Mucosa of stomach (tissue), 1 donor: ENCODE measurements at regions not wholly inside any gene's neighbourhood (a gene's known extent, or its start where the extent isn't known, plus 50 kb on each side); places are given as distances from the start of the nearest gene placed in this dataset.
"Not testable (repeated sequence)": the region's sequence is repeated elsewhere in the genome, so short reads cannot be mapped to it uniquely, and the experiment has no call there.

ENCODE experiments used
- H3K27me3 ChIP-seq: one replicate; pipeline ENCODE4 v1.7.0; 2013; ENCODE audit warnings: mild to moderate bottlenecking, low read length; ENCODE audit not compliant: control insufficient read depth, insufficient read depth
- H3K36me3 ChIP-seq: one replicate; pipeline ENCODE4 v1.7.0; 2013; ENCODE audit warnings: low read length; ENCODE audit not compliant: control insufficient read depth, insufficient read depth
- H3K4me1 ChIP-seq: one replicate; pipeline ENCODE4 v1.7.0; 2013; ENCODE audit warnings: mild to moderate bottlenecking, low read length; ENCODE audit not compliant: control insufficient read depth, insufficient read depth
- H3K4me3 ChIP-seq: one replicate; pipeline ENCODE4 v1.7.0; 2013; ENCODE audit warnings: low read length
- H3K9ac ChIP-seq: one replicate; pipeline ENCODE4 v1.7.0; 2013; ENCODE audit warnings: mild to moderate bottlenecking, low read length, moderate library complexity
- H3K9me3 ChIP-seq: one replicate; pipeline ENCODE4 v1.7.0; 2013; ENCODE audit warnings: mild to moderate bottlenecking, low read length, moderate library complexity; ENCODE audit not compliant: control insufficient read depth
- donor health status: Pancreatic carcinoma.

DNA sequence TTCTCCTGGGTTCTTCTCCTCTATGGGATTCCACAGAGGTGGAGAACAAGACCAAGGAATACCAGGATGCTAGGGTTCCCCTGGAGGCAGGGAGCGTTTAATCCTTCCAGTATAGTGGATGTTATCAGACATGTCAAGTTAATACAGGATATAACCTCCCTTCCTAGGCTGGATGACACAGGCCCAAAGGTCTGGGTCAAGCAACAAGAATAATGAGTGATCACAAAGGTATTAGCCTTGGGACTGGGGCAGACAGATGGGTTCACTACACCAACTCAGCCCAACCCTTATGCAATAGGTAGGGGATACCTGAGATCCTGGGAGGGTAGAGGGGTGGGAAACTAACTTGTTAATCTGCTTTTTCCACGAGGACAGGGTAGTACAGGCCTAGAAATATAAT is 690.3 kb downstream of the HTR1B start:
- Histone ChIP-seq H3K9me3 (no peaks in the 10 kb centered on the region), H3K4me3 (no peak overlapping the region), H3K27me3 (no peaks in the 10 kb centered on the region), H3K36me3 (no peaks in the 10 kb centered on the region), H3K9ac (no peak overlapping the region), H3K4me1 (peaks cover 21% of the 10 kb centered on the region)

- Histone ChIP-seq H3K9ac (no peak overlapping the region), H3K36me3 (no peaks in the 10 kb centered on the region), H3K4me1 (peaks cover 21% of the 10 kb centered on the region), H3K9me3 (no peaks in the 10 kb centered on the region), H3K4me3 (no peak overlapping the region), H3K27me3 (no peaks in the 10 kb centered on the region)
These were observed 692.1 kb downstream of the HTR1B start for GRCh38 chr6:76771059-76771634.

- H3K9me3 ChIP-seq, result no peaks in the 10 kb centered on the region
- H3K9ac ChIP-seq, result no peak overlapping the region
- H3K36me3 ChIP-seq, result no peaks in the 10 kb centered on the region
- H3K4me1 ChIP-seq, result peaks cover 21% of the 10 kb centered on the region
- H3K27me3 ChIP-seq, result no peaks in the 10 kb centered on the region
- H3K4me3 ChIP-seq, result no peak overlapping the region
These were observed 693.0 kb downstream of the HTR1B start for GRCh38 chr6:76770281-76770680.

GRCh38 chr6:76768556-76768955 is 694.7 kb downstream of the HTR1B start:
- no peaks in the 10 kb centered on the region for H3K36me3 ChIP-seq
- no peaks in the 10 kb centered on the region for H3K9me3 ChIP-seq
- H3K27me3 ChIP-seq, result no peaks in the 10 kb centered on the region
- H3K4me3 ChIP-seq, result no peak overlapping the region
- H3K4me1 ChIP-seq, result peaks cover 21% of the 10 kb centered on the region
- no peak overlapping the region for H3K9ac ChIP-seq

DNA sequence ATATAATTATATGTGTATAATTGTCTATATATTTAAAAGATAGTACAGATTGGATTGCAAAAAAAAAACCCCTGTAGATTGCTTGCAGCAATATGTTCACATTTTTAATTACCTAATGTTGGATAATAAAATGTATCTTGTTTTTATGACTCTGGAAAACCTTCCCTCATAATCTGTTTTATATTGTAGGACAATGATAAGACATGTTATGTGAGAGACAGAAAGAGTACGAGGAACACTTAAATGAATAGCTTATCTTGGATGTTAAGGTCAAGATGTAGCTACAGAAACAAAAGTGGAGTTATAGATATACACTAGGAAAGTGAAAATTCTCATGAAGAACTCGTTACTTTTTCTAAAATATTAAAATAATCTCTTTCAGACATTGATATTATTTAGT is 691.6 kb upstream of the IMPG1 start:
- no peaks in the 10 kb centered on the region for H3K36me3 ChIP-seq
- no peak overlapping the region for H3K4me3 ChIP-seq
- H3K9ac ChIP-seq, result no peak overlapping the region
- peaks cover 8% of the 10 kb centered on the region for H3K4me1 ChIP-seq
- no peaks in the 10 kb centered on the region for H3K9me3 ChIP-seq
- H3K27me3 ChIP-seq, result no peaks in the 10 kb centered on the region

GRCh38 chr6:76752841-76753240 is 680.4 kb upstream of the IMPG1 start:
- Histone ChIP-seq H3K9me3 (no peaks in the 10 kb centered on the region), H3K27me3 (no peaks in the 10 kb centered on the region), H3K9ac (no peak overlapping the region), H3K4me1 (no peaks in the 10 kb centered on the region), H3K36me3 (no peaks in the 10 kb centered on the region), H3K4me3 (no peak overlapping the region)

DNA sequence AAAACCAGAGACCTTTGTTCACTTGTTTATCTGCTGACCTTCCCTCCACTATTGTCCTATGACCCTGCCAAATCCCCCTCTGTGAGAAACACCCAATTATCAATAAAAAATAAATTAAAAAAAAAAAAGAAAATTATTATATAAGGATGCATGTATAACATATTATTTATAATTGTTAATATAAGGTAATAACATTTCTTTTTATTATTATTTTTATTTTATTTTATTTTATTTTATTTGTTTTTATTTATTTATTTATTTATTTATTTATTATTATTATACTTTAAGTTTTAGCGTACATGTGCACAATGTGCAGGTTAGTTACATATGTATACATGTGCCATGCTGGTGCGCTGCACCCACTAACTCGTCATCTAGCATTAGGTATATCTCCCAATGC is 672.9 kb upstream of the IMPG1 start:
- H3K36me3 ChIP-seq, H3K4me3 ChIP-seq, H3K9ac ChIP-seq, H3K27me3 ChIP-seq, H3K9me3 ChIP-seq, H3K4me1 ChIP-seq: not testable (repeated sequence)

DNA sequence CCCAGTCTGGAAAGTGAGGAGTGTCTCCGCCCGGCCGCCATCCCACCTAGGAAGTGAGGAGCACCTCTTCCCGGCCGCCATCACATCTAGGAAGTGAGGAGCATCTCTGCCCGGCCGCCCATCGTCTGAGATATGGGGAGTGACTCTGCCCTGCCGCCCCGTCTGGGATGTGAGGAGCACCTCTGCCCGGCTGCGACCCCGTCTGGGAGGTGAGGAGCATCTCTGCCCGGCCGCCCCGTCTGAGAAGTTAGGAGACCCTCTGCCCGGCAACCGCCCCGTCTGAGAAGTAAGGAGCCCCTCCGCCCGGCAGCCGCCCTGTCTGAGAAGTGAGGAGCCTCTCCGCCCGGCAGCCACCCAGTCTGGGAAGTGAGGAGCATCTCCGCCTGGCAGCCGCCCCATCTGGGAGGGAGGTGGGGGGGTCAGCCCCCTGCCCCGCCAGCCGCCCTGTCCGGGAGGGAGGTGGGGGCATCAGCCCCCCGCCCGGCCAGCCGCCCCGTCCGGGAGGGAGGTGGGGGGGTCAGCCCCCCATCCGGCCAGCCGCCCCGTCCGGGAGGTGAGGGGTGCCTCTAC is 671.8 kb upstream of the IMPG1 start:
- H3K9me3 ChIP-seq, H3K36me3 ChIP-seq, H3K4me1 ChIP-seq, H3K9ac ChIP-seq, H3K27me3 ChIP-seq, H3K4me3 ChIP-seq: not testable (repeated sequence)

GRCh38 chr6:76742919-76743318 is 670.5 kb upstream of the IMPG1 start:
- H3K27me3 ChIP-seq, result no peaks in the 10 kb centered on the region
- no peak overlapping the region for H3K4me3 ChIP-seq
- H3K36me3 ChIP-seq, result no peaks in the 10 kb centered on the region
- no peaks in the 10 kb centered on the region for H3K9me3 ChIP-seq
- H3K4me1 ChIP-seq, result no peaks in the 10 kb centered on the region
- H3K9ac ChIP-seq, result no peak overlapping the region

DNA sequence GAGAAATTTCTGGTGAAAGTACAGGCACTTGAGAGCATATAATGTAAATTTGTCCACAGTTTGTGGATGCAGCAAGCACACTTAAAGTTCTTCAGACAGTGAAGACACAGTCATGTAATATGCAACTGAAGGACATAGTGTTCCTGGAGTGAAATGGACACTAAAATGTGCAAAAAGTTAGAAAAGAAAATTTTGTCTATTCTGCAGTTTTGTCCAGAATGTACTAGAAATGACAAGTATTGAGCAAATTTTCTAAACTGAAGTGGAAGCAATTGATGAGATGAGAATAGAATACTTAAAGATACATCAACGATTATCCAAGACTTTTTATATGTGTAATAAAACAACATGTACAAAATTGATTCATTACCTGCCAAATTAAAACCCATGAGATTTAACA is 647.0 kb upstream of the IMPG1 start:
- no peaks in the 10 kb centered on the region for H3K27me3 ChIP-seq
- H3K4me1 ChIP-seq, result no peaks in the 10 kb centered on the region
- no peak overlapping the region for H3K4me3 ChIP-seq
- no peaks in the 10 kb centered on the region for H3K36me3 ChIP-seq
- no peak overlapping the region for H3K9ac ChIP-seq
- no peaks in the 10 kb centered on the region for H3K9me3 ChIP-seq

DNA sequence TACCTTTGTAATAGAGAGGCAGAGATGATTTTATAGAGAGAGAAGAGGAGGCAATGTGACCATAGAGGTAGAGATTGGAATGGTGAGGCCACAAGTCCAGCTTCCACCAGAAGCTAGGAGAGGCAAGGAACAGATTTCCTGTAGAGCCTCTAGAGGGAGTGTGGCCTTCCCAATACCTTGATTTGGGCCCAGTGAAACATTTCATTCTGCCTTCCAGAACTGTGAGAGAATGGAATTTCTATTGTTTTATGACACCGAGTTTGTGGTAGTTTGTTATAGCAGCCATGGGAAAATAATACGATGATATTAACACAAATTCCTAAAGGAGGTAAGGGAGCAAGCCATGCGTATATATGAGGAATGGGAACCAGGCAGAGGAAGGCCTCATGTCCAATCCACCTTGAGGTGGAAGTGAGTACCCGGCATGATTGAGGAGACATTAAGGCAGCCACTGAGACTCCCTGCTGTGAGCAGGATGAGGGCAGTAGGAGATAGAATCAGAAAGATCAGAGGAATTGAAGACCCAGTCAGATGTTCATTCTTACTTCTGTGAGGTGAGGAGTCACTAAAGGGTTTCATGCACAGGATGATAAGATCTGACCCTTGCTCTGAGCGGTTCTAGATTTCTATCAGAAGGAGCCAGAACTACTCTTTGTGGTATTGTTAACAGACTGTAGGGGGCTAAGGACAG is 636.3 kb upstream of the IMPG1 start:
- no peak overlapping the region for H3K9ac ChIP-seq
- no peaks in the 10 kb centered on the region for H3K4me1 ChIP-seq
- H3K4me3 ChIP-seq, result no peak overlapping the region
- H3K36me3 ChIP-seq, result no peaks in the 10 kb centered on the region
- no peaks in the 10 kb centered on the region for H3K27me3 ChIP-seq
- no peaks in the 10 kb centered on the region for H3K9me3 ChIP-seq

- H3K4me1 ChIP-seq, result no peaks in the 10 kb centered on the region
- H3K9me3 ChIP-seq, result no peaks in the 10 kb centered on the region
- H3K27me3 ChIP-seq, result no peaks in the 10 kb centered on the region
- no peak overlapping the region for H3K9ac ChIP-seq
- H3K4me3 ChIP-seq, result no peak overlapping the region
- no peaks in the 10 kb centered on the region for H3K36me3 ChIP-seq
These were observed 635.2 kb upstream of the IMPG1 start for GRCh38 chr6:76707630-76708029.
